ENCODE measurements at regions not wholly inside any gene's neighbourhood (a gene's known extent, or its start where the extent isn't known, plus 50 kb on each side); places are given as distances from the start of the nearest gene placed in this dataset.

DNA sequence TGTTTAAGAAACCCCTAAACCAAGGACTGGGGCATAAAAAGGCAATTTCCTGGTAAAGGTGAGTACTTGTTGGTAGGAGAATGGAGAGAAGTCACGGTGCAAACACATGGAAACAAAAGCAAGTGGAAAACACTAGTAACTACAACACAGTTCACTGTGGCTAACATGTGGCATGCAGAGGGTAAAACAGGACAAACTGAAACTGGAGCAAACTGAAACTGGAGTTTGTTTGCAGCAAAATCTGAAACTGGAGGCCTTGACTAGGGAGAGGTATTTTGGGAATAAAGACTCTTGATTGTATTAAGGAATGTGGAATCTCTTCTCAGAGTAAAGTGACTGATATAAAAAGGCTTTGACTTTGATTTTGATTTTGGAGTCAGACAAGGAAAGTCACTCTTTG lies 376.3 kb upstream of the PRMT6 start:
- Histone ChIP-seq H3K9ac (ENCODE audit: low read depth in 1 of 2, low read length in 2 of 2) (no peak overlapping the region), H3K27me3 (ENCODE audit: control insufficient read depth in 4 of 4, insufficient read depth in 4 of 4, low read length in 3 of 4) (peaks cover 0 to 2% (median 0%) of the 10 kb centered on the region in 4 donors), H3K36me3 (ENCODE audit: control insufficient read depth in 4 of 4, insufficient read depth in 3 of 4, low read depth in 1 of 4, low read length in 3 of 4) (no peaks in the 10 kb centered on the region), H3K4me1 (ENCODE audit: control insufficient read depth in 4 of 4, insufficient read depth in 4 of 4, low read length in 3 of 4) (no peaks in the 10 kb centered on the region), H3K4me3 (ENCODE audit: low read depth in 1 of 3, low read length in 3 of 3) (no peak overlapping the region), H3K9me3 (ENCODE audit: control insufficient read depth in 4 of 4, low read length in 3 of 4) (no peaks in the 10 kb centered on the region), H3K27ac (ENCODE audit: low read depth in 1 of 2, low read length in 2 of 2) (no peak overlapping the region)
- WGBS, result 84% methylated on average over 1 of the region's 1 CpG
- no peak for DNase-seq (ENCODE audit: low spot score)
- TF ChIP-seq, protein P1, sequence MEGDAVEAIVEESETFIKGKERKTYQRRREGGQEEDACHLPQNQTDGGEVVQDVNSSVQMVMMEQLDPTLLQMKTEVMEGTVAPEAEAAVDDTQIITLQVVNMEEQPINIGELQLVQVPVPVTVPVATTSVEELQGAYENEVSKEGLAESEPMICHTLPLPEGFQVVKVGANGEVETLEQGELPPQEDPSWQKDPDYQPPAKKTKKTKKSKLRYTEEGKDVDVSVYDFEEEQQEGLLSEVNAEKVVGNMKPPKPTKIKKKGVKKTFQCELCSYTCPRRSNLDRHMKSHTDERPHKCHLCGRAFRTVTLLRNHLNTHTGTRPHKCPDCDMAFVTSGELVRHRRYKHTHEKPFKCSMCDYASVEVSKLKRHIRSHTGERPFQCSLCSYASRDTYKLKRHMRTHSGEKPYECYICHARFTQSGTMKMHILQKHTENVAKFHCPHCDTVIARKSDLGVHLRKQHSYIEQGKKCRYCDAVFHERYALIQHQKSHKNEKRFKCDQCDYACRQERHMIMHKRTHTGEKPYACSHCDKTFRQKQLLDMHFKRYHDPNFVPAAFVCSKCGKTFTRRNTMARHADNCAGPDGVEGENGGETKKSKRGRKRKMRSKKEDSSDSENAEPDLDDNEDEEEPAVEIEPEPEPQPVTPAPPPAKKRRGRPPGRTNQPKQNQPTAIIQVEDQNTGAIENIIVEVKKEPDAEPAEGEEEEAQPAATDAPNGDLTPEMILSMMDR (IDR thresholded peaks at IDR 0.05; ENCODE audit: low read depth, low read length, missing input control), result no peak
- TF ChIP-seq FOXA2 (IDR thresholded peaks at IDR 0.05) (no peak), NR2F2 (IDR thresholded peaks at IDR 0.05) (no peak), YY1 (IDR thresholded peaks at IDR 0.05) (no peak), FOXA1 (IDR thresholded peaks at IDR 0.05) (no peak)

DNA sequence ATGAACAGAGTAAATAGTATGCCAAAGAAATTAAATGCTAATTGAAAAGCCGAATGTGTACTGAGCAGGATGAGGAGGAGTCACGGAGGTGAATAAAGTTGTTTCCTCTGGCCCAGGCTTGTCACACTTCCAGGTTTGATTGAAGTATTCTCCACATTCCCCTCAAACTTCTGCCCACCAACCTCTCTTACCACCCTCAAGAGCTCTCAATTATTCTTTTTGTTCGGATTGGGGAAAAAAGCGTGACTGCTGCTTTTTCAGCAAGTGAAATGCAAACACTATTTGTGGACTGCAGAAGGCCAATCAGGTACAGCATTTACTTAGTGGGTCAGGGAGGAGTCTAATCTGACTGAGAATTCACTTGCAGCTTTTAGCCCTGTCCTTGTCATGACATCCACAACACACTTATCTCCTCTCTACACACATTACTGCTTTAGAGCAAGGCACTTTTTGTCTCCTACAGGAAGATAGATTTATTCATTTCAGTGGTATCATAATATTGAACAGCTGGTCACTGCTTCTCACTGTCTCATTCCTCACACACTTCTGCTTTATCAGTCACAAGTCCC lies 375.6 kb upstream of the PRMT6 start:
- Histone ChIP-seq H3K27ac (ENCODE audit: low read depth in 1 of 2, low read length in 2 of 2) (no peak overlapping the region), H3K36me3 (ENCODE audit: control insufficient read depth in 4 of 4, insufficient read depth in 3 of 4, low read depth in 1 of 4, low read length in 3 of 4) (no peaks in the 10 kb centered on the region), H3K9ac (ENCODE audit: low read depth in 1 of 2, low read length in 2 of 2) (no peak overlapping the region), H3K4me3 (ENCODE audit: low read depth in 1 of 3, low read length in 3 of 3) (no peak overlapping the region), H3K4me1 (ENCODE audit: control insufficient read depth in 4 of 4, insufficient read depth in 4 of 4, low read length in 3 of 4) (no peaks in the 10 kb centered on the region), H3K9me3 (ENCODE audit: control insufficient read depth in 4 of 4, low read length in 3 of 4) (no peaks in the 10 kb centered on the region), H3K27me3 (ENCODE audit: control insufficient read depth in 4 of 4, insufficient read depth in 4 of 4, low read length in 3 of 4) (peaks cover 0 to 2% (median 0%) of the 10 kb centered on the region in 4 donors)
- DNase-seq (ENCODE audit: low spot score), result no peak
- 32% methylated on average over 4 of the region's 4 CpGs for WGBS
- TF ChIP-seq EGR1 (IDR thresholded peaks at IDR 0.05; ENCODE audit: low read depth in 2 of 2), result no peak
- no peak for TF ChIP-seq SP1 (IDR thresholded peaks at IDR 0.05)
- TF ChIP-seq NR2F2 (IDR thresholded peaks at IDR 0.05), result no peak
- TF ChIP-seq RAD21 (IDR thresholded peaks at IDR 0.05), result no peak
- no peak for TF ChIP-seq HNF4A (conservative IDR thresholded peaks at IDR 0.05)
- no peak for TF ChIP-seq JUND (IDR thresholded peaks at IDR 0.05)
- no peak for TF ChIP-seq FOXA2 (IDR thresholded peaks at IDR 0.05)
- no peak for TF ChIP-seq RXRA (IDR thresholded peaks at IDR 0.05)
- no peak for TF ChIP-seq ATF3 (IDR thresholded peaks at IDR 0.05)
- TF ChIP-seq, protein P2, sequence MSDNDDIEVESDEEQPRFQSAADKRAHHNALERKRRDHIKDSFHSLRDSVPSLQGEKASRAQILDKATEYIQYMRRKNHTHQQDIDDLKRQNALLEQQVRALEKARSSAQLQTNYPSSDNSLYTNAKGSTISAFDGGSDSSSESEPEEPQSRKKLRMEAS (IDR thresholded peaks at IDR 0.05), result no peak
- TF ChIP-seq, protein P3, sequence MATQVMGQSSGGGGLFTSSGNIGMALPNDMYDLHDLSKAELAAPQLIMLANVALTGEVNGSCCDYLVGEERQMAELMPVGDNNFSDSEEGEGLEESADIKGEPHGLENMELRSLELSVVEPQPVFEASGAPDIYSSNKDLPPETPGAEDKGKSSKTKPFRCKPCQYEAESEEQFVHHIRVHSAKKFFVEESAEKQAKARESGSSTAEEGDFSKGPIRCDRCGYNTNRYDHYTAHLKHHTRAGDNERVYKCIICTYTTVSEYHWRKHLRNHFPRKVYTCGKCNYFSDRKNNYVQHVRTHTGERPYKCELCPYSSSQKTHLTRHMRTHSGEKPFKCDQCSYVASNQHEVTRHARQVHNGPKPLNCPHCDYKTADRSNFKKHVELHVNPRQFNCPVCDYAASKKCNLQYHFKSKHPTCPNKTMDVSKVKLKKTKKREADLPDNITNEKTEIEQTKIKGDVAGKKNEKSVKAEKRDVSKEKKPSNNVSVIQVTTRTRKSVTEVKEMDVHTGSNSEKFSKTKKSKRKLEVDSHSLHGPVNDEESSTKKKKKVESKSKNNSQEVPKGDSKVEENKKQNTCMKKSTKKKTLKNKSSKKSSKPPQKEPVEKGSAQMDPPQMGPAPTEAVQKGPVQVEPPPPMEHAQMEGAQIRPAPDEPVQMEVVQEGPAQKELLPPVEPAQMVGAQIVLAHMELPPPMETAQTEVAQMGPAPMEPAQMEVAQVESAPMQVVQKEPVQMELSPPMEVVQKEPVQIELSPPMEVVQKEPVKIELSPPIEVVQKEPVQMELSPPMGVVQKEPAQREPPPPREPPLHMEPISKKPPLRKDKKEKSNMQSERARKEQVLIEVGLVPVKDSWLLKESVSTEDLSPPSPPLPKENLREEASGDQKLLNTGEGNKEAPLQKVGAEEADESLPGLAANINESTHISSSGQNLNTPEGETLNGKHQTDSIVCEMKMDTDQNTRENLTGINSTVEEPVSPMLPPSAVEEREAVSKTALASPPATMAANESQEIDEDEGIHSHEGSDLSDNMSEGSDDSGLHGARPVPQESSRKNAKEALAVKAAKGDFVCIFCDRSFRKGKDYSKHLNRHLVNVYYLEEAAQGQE (IDR thresholded peaks at IDR 0.05), result no peak
- TF ChIP-seq GABPA (IDR thresholded peaks at IDR 0.05 in 1 of 2, conservative IDR thresholded peaks at IDR 0.05 in 1 of 2), result no peak

Measured in liver (tissue), 8 donors.